HL-60 (cell line): ENCODE measurements at regions not wholly inside any gene's neighbourhood (a gene's known extent, or its start where the extent isn't known, plus 50 kb on each side); places are given as distances from the start of the nearest gene placed in this dataset.

Source experiments
- DNase-seq, 2 experiments: peaks; one replicate each; pipeline ENCODE4 v3.0.0-alpha.2; 2010 to 2020; ENCODE audit warnings: low read depth in 1 of 2, low spot score in 1 of 2
- H3K27ac ChIP-seq: fragments of 250-450 bp; sonication (Bioruptor Pico); replicated peaks from 2 replicates; pipeline ENCODE4 v1.5.1; 2020; ENCODE audit warnings: mild to moderate bottlenecking, moderate library complexity
- H3K27me3 ChIP-seq: fragments of 250-450 bp; sonication (Bioruptor Pico); 2 replicates; pipeline ENCODE4 v1.5.1; 2021; ENCODE audit warnings: mild to moderate bottlenecking, moderate library complexity; ENCODE audit not compliant: insufficient read depth, poor library complexity, severe bottlenecking
- H3K4me3 ChIP-seq: replicated peaks from 2 replicates; pipeline ENCODE4 v1.5.1; 2011; ENCODE audit warnings: mild to moderate bottlenecking, control low read depth, low read length; ENCODE audit not compliant: insufficient read depth
- GABPA ChIP-seq: IDR thresholded peaks from 2 replicates; pipeline ENCODE4 v1.6.1; 2012; ENCODE audit warnings: low read depth
- POLR2AphosphoS5 ChIP-seq: IDR thresholded peaks from 2 replicates; pipeline ENCODE4 v1.6.1; 2012; ENCODE audit warnings: low read depth
- SPI1 ChIP-seq: IDR thresholded peaks from 2 replicates; pipeline ENCODE4 v1.6.1; 2012; ENCODE audit warnings: low read depth, mild to moderate bottlenecking, borderline replicate concordance
- TF ChIP-seq, protein P1 (sequence below): IDR thresholded peaks from 2 replicates; pipeline ENCODE4 v1.6.1; 2012; ENCODE audit warnings: low read depth; ENCODE audit not compliant: insufficient replicate concordance
- TF ChIP-seq, protein P2 (sequence below): IDR thresholded peaks from one replicate; pipeline ENCODE4 v1.5.1; 2011; ENCODE audit warnings: low read length, control low read depth, inconsistent platforms; ENCODE audit not compliant: insufficient read depth

DNA sequence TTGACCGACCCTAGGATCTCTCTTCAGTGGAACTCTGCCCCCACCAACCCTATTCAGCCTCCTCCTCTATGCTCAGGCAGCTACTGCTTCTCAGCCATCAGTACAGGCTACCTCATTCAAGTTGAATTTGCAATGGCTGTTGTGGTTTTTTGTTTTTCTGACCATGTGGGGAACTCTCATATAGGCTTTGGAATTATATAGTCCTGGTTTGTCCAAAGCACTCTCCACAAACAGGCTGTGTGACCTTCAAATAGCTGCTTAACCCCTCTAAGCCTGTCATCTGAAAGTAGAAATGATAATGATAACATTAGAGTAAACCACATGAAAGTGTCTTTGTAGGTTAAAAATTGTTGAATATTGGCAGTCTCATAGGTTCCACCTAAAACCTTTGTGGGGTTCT, 80.3 kb downstream of the UNC5CL start:
- TF ChIP-seq, protein P1, sequence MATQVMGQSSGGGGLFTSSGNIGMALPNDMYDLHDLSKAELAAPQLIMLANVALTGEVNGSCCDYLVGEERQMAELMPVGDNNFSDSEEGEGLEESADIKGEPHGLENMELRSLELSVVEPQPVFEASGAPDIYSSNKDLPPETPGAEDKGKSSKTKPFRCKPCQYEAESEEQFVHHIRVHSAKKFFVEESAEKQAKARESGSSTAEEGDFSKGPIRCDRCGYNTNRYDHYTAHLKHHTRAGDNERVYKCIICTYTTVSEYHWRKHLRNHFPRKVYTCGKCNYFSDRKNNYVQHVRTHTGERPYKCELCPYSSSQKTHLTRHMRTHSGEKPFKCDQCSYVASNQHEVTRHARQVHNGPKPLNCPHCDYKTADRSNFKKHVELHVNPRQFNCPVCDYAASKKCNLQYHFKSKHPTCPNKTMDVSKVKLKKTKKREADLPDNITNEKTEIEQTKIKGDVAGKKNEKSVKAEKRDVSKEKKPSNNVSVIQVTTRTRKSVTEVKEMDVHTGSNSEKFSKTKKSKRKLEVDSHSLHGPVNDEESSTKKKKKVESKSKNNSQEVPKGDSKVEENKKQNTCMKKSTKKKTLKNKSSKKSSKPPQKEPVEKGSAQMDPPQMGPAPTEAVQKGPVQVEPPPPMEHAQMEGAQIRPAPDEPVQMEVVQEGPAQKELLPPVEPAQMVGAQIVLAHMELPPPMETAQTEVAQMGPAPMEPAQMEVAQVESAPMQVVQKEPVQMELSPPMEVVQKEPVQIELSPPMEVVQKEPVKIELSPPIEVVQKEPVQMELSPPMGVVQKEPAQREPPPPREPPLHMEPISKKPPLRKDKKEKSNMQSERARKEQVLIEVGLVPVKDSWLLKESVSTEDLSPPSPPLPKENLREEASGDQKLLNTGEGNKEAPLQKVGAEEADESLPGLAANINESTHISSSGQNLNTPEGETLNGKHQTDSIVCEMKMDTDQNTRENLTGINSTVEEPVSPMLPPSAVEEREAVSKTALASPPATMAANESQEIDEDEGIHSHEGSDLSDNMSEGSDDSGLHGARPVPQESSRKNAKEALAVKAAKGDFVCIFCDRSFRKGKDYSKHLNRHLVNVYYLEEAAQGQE = no peak
- no peak for TF ChIP-seq POLR2AphosphoS5
- Histone ChIP-seq H3K4me3 (no peak overlapping the region), H3K27me3 (no peaks in the 10 kb centered on the region), H3K27ac (no peak overlapping the region)
- no peak for DNase-seq

DNA sequence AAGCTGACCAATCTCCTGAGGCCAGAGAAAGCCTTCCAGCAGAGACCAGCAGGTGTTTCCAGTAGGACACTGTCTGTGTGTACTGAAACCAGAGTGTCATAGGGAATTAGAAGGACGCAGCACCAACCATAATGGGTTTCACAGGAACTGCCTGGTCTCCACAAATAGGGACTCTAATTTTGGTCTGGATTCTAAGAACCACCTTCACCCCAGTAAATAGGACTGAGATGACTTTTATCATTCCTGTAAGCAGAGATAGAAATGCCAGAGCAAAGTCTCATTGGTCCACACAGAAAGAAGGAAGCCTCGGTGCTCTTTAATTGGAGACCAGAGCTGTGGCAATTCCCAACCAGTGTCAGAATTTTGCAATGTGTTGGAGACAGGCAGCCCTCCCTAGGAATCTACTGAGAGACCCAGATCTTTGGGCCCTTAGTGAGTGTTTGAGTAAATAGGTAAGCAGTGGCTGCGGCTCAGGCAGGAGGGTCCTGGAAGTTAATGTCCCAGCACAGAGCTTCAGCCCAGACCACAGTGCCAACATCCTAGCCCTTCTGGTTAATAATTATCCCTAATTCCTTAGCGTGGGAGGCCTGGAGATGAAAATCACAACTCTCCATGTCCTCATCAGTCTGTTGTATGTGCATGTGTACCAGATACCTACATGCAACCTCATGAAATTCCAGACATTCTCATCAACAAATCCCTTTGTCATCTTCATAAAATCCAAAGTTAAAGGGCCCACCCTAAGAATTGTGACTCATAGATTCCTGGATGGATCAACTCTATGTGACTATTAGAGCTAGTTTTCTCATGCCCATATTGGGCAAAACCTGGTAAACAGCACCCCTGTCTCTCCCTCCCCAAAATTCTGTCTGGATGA, 81.2 kb downstream of the UNC5CL start:
- no peak overlapping the region for H3K4me3 ChIP-seq
- H3K27me3 ChIP-seq = no peaks in the 10 kb centered on the region
- TF ChIP-seq SPI1 (no peak), POLR2AphosphoS5 (no peak), GABPA (no peak)
- TF ChIP-seq, protein P1 = no peak
- TF ChIP-seq, protein P2, sequence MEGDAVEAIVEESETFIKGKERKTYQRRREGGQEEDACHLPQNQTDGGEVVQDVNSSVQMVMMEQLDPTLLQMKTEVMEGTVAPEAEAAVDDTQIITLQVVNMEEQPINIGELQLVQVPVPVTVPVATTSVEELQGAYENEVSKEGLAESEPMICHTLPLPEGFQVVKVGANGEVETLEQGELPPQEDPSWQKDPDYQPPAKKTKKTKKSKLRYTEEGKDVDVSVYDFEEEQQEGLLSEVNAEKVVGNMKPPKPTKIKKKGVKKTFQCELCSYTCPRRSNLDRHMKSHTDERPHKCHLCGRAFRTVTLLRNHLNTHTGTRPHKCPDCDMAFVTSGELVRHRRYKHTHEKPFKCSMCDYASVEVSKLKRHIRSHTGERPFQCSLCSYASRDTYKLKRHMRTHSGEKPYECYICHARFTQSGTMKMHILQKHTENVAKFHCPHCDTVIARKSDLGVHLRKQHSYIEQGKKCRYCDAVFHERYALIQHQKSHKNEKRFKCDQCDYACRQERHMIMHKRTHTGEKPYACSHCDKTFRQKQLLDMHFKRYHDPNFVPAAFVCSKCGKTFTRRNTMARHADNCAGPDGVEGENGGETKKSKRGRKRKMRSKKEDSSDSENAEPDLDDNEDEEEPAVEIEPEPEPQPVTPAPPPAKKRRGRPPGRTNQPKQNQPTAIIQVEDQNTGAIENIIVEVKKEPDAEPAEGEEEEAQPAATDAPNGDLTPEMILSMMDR = no peak
- DNase-seq = no peak
- no peak overlapping the region for H3K27ac ChIP-seq

DNA sequence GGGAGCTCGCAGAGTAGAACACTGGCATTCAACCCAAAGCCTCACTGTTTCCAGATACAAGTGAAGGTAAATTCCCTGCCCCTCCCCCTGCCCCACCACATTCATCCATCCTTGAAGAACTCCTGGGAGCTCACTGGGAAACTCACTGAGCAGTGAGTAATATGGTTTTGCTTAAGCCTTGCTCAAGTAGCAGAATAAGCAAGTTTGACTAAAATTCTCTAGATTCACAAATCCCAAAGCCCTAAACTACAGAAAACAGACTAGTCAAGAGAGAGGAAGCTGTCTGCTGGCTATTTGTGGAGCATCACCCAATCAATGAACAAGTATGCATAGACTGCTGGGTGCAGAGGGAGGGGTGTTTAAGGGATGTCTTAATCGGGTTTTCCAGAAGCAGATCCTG, 82.1 kb downstream of the UNC5CL start:
- no peak for TF ChIP-seq GABPA
- no peak for TF ChIP-seq POLR2AphosphoS5
- no peak for TF ChIP-seq SPI1
- TF ChIP-seq, protein P1 = no peak
- TF ChIP-seq, protein P2 = no peak
- H3K27ac ChIP-seq = no peak overlapping the region
- no peak for DNase-seq

More for the DNA sequence above, 82.1 kb downstream of the UNC5CL start:
- Histone ChIP-seq H3K27me3 (no peaks in the 10 kb centered on the region), H3K4me3 (no peak overlapping the region)
